GM21367 (cell line): ENCODE measurements at regions not wholly inside any gene's neighbourhood (a gene's known extent, or its start where the extent isn't known, plus 50 kb on each side); places are given as distances from the start of the nearest gene placed in this dataset.
A peak's percentile ranks its signal among the peaks of the same experiment; 100 is the strongest.

ENCODE experiments used
- ATAC-seq: cut with Tn5 transposase; IDR thresholded peaks from one replicate; pipeline ENCODE4 v1.9.1; 2021; ENCODE audit not compliant: unreplicated experiment

- no peak for ATAC-seq
These were observed 270.2 kb upstream of the FOXG1 start for GRCh38 chr14:28496364-28496763.

- ATAC-seq: no peak
These were observed 264.1 kb upstream of the FOXG1 start for GRCh38 chr14:28502517-28502916.

- ATAC-seq: no peak
These were observed 251.0 kb upstream of the FOXG1 start for GRCh38 chr14:28515571-28515970.

GRCh38 chr14:28536889-28537288, 229.7 kb upstream of the FOXG1 start:
- no peak for ATAC-seq

- no peak for ATAC-seq
These were observed 224.5 kb upstream of the FOXG1 start for GRCh38 chr14:28542040-28542439.

GRCh38 chr14:28565345-28565744, 201.2 kb upstream of the FOXG1 start:
- ATAC-seq: no peak

- ATAC-seq: no peak
These were observed 196.2 kb upstream of the FOXG1 start for GRCh38 chr14:28570391-28570790.

GRCh38 chr14:28571636-28572035, 195.0 kb upstream of the FOXG1 start:
- ATAC-seq: no peak

GRCh38 chr14:28576523-28576922, 190.1 kb upstream of the FOXG1 start:
- no peak for ATAC-seq

GRCh38 chr14:28577187-28577586, 189.4 kb upstream of the FOXG1 start:
- ATAC-seq: no peak

- ATAC-seq: no peak
These were observed 188.9 kb upstream of the FOXG1 start for GRCh38 chr14:28577711-28578131.

- no peak for ATAC-seq
These were observed 181.6 kb upstream of the FOXG1 start for GRCh38 chr14:28584951-28585350.

- ATAC-seq: no peak
These were observed 176.8 kb upstream of the FOXG1 start for GRCh38 chr14:28589792-28590191.

GRCh38 chr14:28596391-28596790, 170.2 kb upstream of the FOXG1 start:
- no peak for ATAC-seq

- ATAC-seq: no peak
These were observed 167.4 kb upstream of the FOXG1 start for GRCh38 chr14:28599191-28599590.

GRCh38 chr14:28599605-28600004, 167.0 kb upstream of the FOXG1 start:
- ATAC-seq: no peak

- ATAC-seq: no peak
These were observed 163.0 kb upstream of the FOXG1 start for GRCh38 chr14:28603606-28604005.

GRCh38 chr14:28607661-28608060, 158.9 kb upstream of the FOXG1 start:
- ATAC-seq: no peak

- ATAC-seq: no peak
These were observed 158.1 kb upstream of the FOXG1 start for GRCh38 chr14:28608443-28608842.

- peak; percentile 65 for ATAC-seq
These were observed 157.4 kb upstream of the FOXG1 start for GRCh38 chr14:28608851-28609828.

- ATAC-seq: no peak
These were observed 154.2 kb upstream of the FOXG1 start for GRCh38 chr14:28612414-28612813.

GRCh38 chr14:28613532-28613931, 153.1 kb upstream of the FOXG1 start:
- no peak for ATAC-seq

- ATAC-seq: no peak
These were observed 139.8 kb upstream of the FOXG1 start for GRCh38 chr14:28626780-28627179.
